Prostate gland (tissue), 2 donors: ENCODE measurements at regions not wholly inside any gene's neighbourhood (a gene's known extent, or its start where the extent isn't known, plus 50 kb on each side); places are given as distances from the start of the nearest gene placed in this dataset.

Experiments used
- DNase-seq: peaks from one replicate; pipeline ENCODE4 v3.0.0-alpha.2; 2019; ENCODE audit warnings: low spot score
- H3K27ac ChIP-seq, 2 donors: fragments of 200-600 bp; sonication (generic); 2 replicates each; pipeline ENCODE4 v1.5.1; 2017 to 2019
- H3K27me3 ChIP-seq: fragments of 200-600 bp; sonication (generic); replicated peaks from 2 replicates; pipeline ENCODE4 v1.5.1; 2019; ENCODE audit not compliant: insufficient read depth
- H3K36me3 ChIP-seq, 2 donors: fragments of 200-600 bp; sonication (generic); 1 replicate in 1 of 2; 2 replicates in 1 of 2; pipeline versions ENCODE4 v1.5.1 to v1.8.1; 2017 to 2019
- H3K4me1 ChIP-seq: fragments of 200-600 bp; sonication (generic); replicated peaks from 2 replicates; pipeline ENCODE4 v1.5.1; 2019
- H3K4me3 ChIP-seq, 2 donors: fragments of 200-600 bp; sonication (generic); 2 replicates each; pipeline ENCODE4 v1.5.1; 2017 to 2019
- H3K9me3 ChIP-seq: fragments of 200-600 bp; sonication (generic); 2 replicates; pipeline ENCODE4 v1.5.1; 2017
- POLR2A ChIP-seq: fragments of 450-650 bp; IDR thresholded peaks from one replicate; pipeline ENCODE4 v1.6.1; 2016; ENCODE audit warnings: antibody characterized with exemption, mild to moderate bottlenecking
- POLR2AphosphoS5 ChIP-seq: sonication (generic); formaldehyde crosslinking; IDR thresholded peaks from one replicate; pipeline ENCODE4 v1.6.1; 2017; ENCODE audit warnings: antibody characterized with exemption
- WGBS: methylation state at CpG from one replicate; pipeline ENCODE4 v1.1.5; 2018; 5-methylcytosine and 5-hydroxymethylcytosine counted together
- intact Hi-C: fragments of 100-400 bp; cut with DNase I; formaldehyde crosslinking; loops from one replicate; pipeline ENCODE4 v1.14.2; 2022
- TF ChIP-seq, protein P1 (sequence below), 4 experiments: fragments of 200-600 bp in 2 of 4; fragments of 450-650 bp in 2 of 4; sonication (generic) in 2 of 4; IDR thresholded peaks; 1 replicate in 3 of 4; 2 replicates in 1 of 4; pipeline ENCODE4 v1.5.1; 2016 to 2019; ENCODE audit warnings: antibody characterized with exemption in 4 of 4, mild to moderate bottlenecking in 2 of 4, moderate library complexity in 2 of 4

DNA sequence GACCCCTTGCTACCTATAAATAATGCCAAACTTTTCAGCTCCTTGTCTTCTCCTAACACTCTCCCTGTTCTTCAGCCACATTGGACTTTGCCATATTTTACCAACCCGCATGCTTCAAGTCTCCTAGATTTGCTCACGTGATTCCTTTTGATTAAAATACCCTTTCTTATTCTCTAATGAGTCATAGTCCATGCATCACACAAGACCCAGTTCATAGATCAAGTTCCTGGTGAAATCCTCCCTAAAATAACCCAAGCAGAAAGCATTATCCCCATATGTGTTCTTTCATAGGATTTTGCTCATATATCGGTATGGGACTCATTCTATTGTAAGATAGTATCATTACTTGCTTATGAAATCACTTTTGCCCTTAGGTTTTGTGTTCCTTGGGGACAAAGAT lies 108.9 kb upstream of the STXBP5 start:
- WGBS = 92% methylated on average over 3 of the region's 3 CpGs
- DNase-seq = no peak
- H3K9me3 ChIP-seq = no peaks in the 10 kb centered on the region
- no peak overlapping the region for H3K27ac ChIP-seq
- no peaks in the 10 kb centered on the region for H3K36me3 ChIP-seq
- TF ChIP-seq, protein P1, sequence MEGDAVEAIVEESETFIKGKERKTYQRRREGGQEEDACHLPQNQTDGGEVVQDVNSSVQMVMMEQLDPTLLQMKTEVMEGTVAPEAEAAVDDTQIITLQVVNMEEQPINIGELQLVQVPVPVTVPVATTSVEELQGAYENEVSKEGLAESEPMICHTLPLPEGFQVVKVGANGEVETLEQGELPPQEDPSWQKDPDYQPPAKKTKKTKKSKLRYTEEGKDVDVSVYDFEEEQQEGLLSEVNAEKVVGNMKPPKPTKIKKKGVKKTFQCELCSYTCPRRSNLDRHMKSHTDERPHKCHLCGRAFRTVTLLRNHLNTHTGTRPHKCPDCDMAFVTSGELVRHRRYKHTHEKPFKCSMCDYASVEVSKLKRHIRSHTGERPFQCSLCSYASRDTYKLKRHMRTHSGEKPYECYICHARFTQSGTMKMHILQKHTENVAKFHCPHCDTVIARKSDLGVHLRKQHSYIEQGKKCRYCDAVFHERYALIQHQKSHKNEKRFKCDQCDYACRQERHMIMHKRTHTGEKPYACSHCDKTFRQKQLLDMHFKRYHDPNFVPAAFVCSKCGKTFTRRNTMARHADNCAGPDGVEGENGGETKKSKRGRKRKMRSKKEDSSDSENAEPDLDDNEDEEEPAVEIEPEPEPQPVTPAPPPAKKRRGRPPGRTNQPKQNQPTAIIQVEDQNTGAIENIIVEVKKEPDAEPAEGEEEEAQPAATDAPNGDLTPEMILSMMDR (IDR thresholded peaks at IDR 0.05) = no peak
- TF ChIP-seq POLR2AphosphoS5 (no peak), POLR2A (no peak)
- intact Hi-C loops = no loop called here
- no peaks in the 10 kb centered on the region for H3K27me3 ChIP-seq
- no peak overlapping the region for H3K4me3 ChIP-seq
- no peaks in the 10 kb centered on the region for H3K4me1 ChIP-seq

GRCh38 chr6:147099974-147100373 lies 104.2 kb upstream of the STXBP5 start:
- Histone ChIP-seq H3K27ac (no peak overlapping the region), H3K4me1 (no peaks in the 10 kb centered on the region), H3K27me3 (no peaks in the 10 kb centered on the region), H3K4me3 (no peak overlapping the region), H3K36me3 (no peaks in the 10 kb centered on the region), H3K9me3 (no peaks in the 10 kb centered on the region)
- no peak for DNase-seq
- WGBS = 80% methylated on average over 3 of the region's 3 CpGs
- intact Hi-C loops = no loop called here
- TF ChIP-seq POLR2A (no peak), POLR2AphosphoS5 (no peak)
- TF ChIP-seq, protein P1 (IDR thresholded peaks at IDR 0.05) = no peak

DNA sequence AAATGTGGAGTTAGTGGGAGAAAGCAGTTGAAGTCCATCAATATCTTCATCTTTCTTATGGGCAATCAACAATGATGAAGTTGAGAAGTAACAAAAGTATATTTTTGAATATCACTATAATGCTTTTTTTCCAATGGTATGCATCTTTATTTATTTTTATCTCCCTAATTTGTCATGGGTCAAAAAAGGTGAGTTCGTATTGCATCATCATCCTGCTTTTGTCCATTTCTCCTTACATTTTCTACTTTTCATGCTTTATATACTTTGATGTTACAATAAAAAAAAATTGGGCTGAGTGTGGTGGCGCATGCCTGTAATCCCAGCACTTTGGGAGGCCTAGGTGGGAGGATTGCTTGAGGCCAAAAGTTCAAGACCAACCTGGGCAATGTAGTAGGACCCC lies 101.2 kb upstream of the STXBP5 start:
- DNase-seq = no peak
- Histone ChIP-seq H3K4me1 (no peaks in the 10 kb centered on the region), H3K9me3 (no peaks in the 10 kb centered on the region), H3K36me3 (no peaks in the 10 kb centered on the region), H3K27ac (no peak overlapping the region), H3K27me3 (no peaks in the 10 kb centered on the region), H3K4me3 (no peak overlapping the region)
- 100% methylated on average over 2 of the region's 2 CpGs for WGBS
- intact Hi-C loops = no loop called here
- TF ChIP-seq POLR2AphosphoS5 = no peak
- no peak for TF ChIP-seq POLR2A
- TF ChIP-seq, protein P1 (IDR thresholded peaks at IDR 0.05) = no peak

GRCh38 chr6:147103694-147104093 lies 100.5 kb upstream of the STXBP5 start:
- intact Hi-C loops = no loop called here
- H3K27ac ChIP-seq = no peak overlapping the region
- no peak for DNase-seq

GRCh38 chr6:147105786-147106185 lies 98.4 kb upstream of the STXBP5 start:
- intact Hi-C loops = no loop called here
- no peaks in the 10 kb centered on the region for H3K9me3 ChIP-seq

More at GRCh38 chr6:147103694-147104093, 100.5 kb upstream of the STXBP5 start:
- no peaks in the 10 kb centered on the region for H3K4me1 ChIP-seq
- H3K9me3 ChIP-seq = no peaks in the 10 kb centered on the region
- TF ChIP-seq POLR2AphosphoS5 = no peak
- TF ChIP-seq POLR2A = no peak
- TF ChIP-seq, protein P1 (IDR thresholded peaks at IDR 0.05) = no peak
- no peak overlapping the region for H3K4me3 ChIP-seq
- no peaks in the 10 kb centered on the region for H3K36me3 ChIP-seq
- no peaks in the 10 kb centered on the region for H3K27me3 ChIP-seq

More at GRCh38 chr6:147105786-147106185, 98.4 kb upstream of the STXBP5 start:
- 92% methylated on average over 5 of the region's 5 CpGs for WGBS
- no peaks in the 10 kb centered on the region for H3K4me1 ChIP-seq
- no peak overlapping the region for H3K27ac ChIP-seq
- H3K4me3 ChIP-seq = no peak overlapping the region
- no peak for DNase-seq
- TF ChIP-seq, protein P1 (IDR thresholded peaks at IDR 0.05) = no peak
- TF ChIP-seq POLR2AphosphoS5 (no peak), POLR2A (no peak)
- H3K27me3 ChIP-seq = no peaks in the 10 kb centered on the region
- H3K36me3 ChIP-seq = no peaks in the 10 kb centered on the region
